Endothelial cell of umbilical vein (primary cell): ENCODE measurements at regions not wholly inside any gene's neighbourhood (a gene's known extent, or its start where the extent isn't known, plus 50 kb on each side); places are given as distances from the start of the nearest gene placed in this dataset.

Experiments used
- BruUV-seq: library from RNA; stranded (reverse); fragments of 400-500 nt; replicated peaks from 2 replicates; lab custom pipeline; 2021; lab: Mats Ljungman, UMichigan
- CTCF ChIA-PET: fragments of 300-600, 350-600 bp; sonication (Branson Sonifier 250); formaldehyde crosslinking; loops from one replicate; lab custom pipeline; 2021; ENCODE audit warnings: antibody characterized with exemption, inconsistent platforms; lab: Charles Lee
- POLR2A ChIA-PET: fragments of 300-600, 350-600 bp; sonication (Branson Sonifier 250); formaldehyde crosslinking; loops from one replicate; lab custom pipeline; 2021; ENCODE audit warnings: antibody characterized with exemption, inconsistent platforms; lab: Charles Lee
- DNase-seq: peaks from one replicate; pipeline ENCODE4 v3.0.0-alpha.2; 2011; ENCODE audit warnings: low read depth, low spot score
- FAIRE-seq: peaks from 2 replicates; lab custom pipeline; 2011; peaks lifted over from hg19 to GRCh38; lab: Jason Lieb, UNC
- H2AFZ ChIP-seq: 2 replicates; pipeline ENCODE4 v1.6.0; 2012; ENCODE audit warnings: low read depth, low read length, control low read depth, inconsistent platforms
- H3K27ac ChIP-seq: 2 replicates; pipeline ENCODE4 v1.5.1; 2011; ENCODE audit warnings: low read depth, mild to moderate bottlenecking, control low read depth, low read length, moderate library complexity; ENCODE audit not compliant: insufficient read depth
- H3K27me3 ChIP-seq, 2 experiments: 2 replicates each; pipeline versions ENCODE4 v1.6.0 to v1.6.1; 2011; ENCODE audit warnings: low read length in 2 of 2, mixed read lengths in 1 of 2; ENCODE audit not compliant: control insufficient read depth in 2 of 2, insufficient read depth in 2 of 2
- H3K36me3 ChIP-seq, 2 experiments: 2 replicates in 1 of 2; 3 replicates in 1 of 2; pipeline ENCODE4 v1.5.1; 2011; ENCODE audit warnings: low read length in 2 of 2, mild to moderate bottlenecking in 1 of 2, moderate library complexity in 1 of 2; ENCODE audit not compliant: control insufficient read depth in 2 of 2, insufficient read depth in 2 of 2; ENCODE audit errors: extremely low read depth in 1 of 2
- H3K4me1 ChIP-seq: 3 replicates; pipeline ENCODE4 v1.5.1; 2011; ENCODE audit warnings: mild to moderate bottlenecking, low read length; ENCODE audit not compliant: control insufficient read depth, insufficient read depth; ENCODE audit errors: extremely low read depth
- H3K4me2 ChIP-seq: 2 replicates; pipeline ENCODE4 v1.6.1; 2011; ENCODE audit warnings: low read length, control low read depth, mixed read lengths; ENCODE audit not compliant: insufficient read depth
- H3K4me3 ChIP-seq, 3 experiments: fragments of 200-600 bp in 1 of 3; sonication (generic), shearing (Covaris generic) in 1 of 3; replicated peaks in 1 of 3; 2 replicates each; pipeline ENCODE4 v1.5.1; 2011 to 2016; ENCODE audit warnings: control low read depth in 3 of 3, low read length in 3 of 3, mild to moderate bottlenecking in 2 of 3, inconsistent platforms in 1 of 3, low read depth in 1 of 3, moderate library complexity in 1 of 3; ENCODE audit not compliant: insufficient read depth in 1 of 3
- H3K79me2 ChIP-seq: 2 replicates; pipeline ENCODE4 v1.6.0; 2012; ENCODE audit warnings: low read length, inconsistent platforms; ENCODE audit not compliant: control insufficient read depth, insufficient read depth
- H3K9ac ChIP-seq: replicated peaks from 2 replicates; pipeline ENCODE3; 2011; ENCODE audit warnings: low read length, control low read depth; ENCODE audit not compliant: insufficient read depth; ENCODE audit errors: extremely low read depth
- H3K9me1 ChIP-seq: replicated peaks from 3 replicates; pipeline ENCODE4 v1.6.0; 2011; ENCODE audit warnings: mild to moderate bottlenecking, low read length; ENCODE audit not compliant: control insufficient read depth, insufficient read depth; ENCODE audit errors: extremely low read depth
- H3K9me3 ChIP-seq: replicated peaks from 2 replicates; pipeline ENCODE4 v1.5.1; 2012; ENCODE audit warnings: low read length, inconsistent platforms; ENCODE audit not compliant: control insufficient read depth, insufficient read depth
- H4K20me1 ChIP-seq: replicated peaks from 2 replicates; pipeline ENCODE3; 2011; ENCODE audit warnings: mild to moderate bottlenecking, low read length; ENCODE audit not compliant: control insufficient read depth, insufficient read depth; ENCODE audit errors: extremely low read depth
- EZH2 ChIP-seq: IDR thresholded peaks from 2 replicates; pipeline ENCODE4 v1.6.1; 2012; ENCODE audit warnings: borderline replicate concordance, low read depth, mild to moderate bottlenecking, moderate library complexity, low read length, inconsistent platforms; ENCODE audit not compliant: severe bottlenecking
- FOS ChIP-seq: IDR thresholded peaks from 2 replicates; pipeline ENCODE4 v1.6.1; 2011; ENCODE audit warnings: mild to moderate bottlenecking, low read length, moderate library complexity, borderline replicate concordance; ENCODE audit not compliant: insufficient read depth
- GATA2 ChIP-seq: IDR thresholded peaks from 2 replicates; pipeline ENCODE4 v1.7.0; 2011; ENCODE audit warnings: low read depth, mild to moderate bottlenecking, moderate library complexity, mixed read lengths, low read length; ENCODE audit not compliant: insufficient read length, insufficient read depth
- JUN ChIP-seq: IDR thresholded peaks from 2 replicates; pipeline ENCODE4 v1.6.1; 2011; ENCODE audit warnings: borderline replicate concordance, low read depth; ENCODE audit not compliant: insufficient read length, insufficient read depth
- MYC ChIP-seq: IDR thresholded peaks from one replicate; pipeline ENCODE4 v1.6.1; 2011; ENCODE audit warnings: mild to moderate bottlenecking, low read depth, low read length
- POLR2A ChIP-seq: IDR thresholded peaks from 2 replicates; pipeline ENCODE4 v1.6.1; 2012; ENCODE audit warnings: low read depth, mild to moderate bottlenecking, control low read depth, low read length
- POLR2AphosphoS5 ChIP-seq: IDR thresholded peaks from 2 replicates; pipeline ENCODE4 v1.6.1; 2012; ENCODE audit warnings: low read depth, mild to moderate bottlenecking, control low read depth, low read length, moderate library complexity; ENCODE audit not compliant: insufficient read depth
- dilution Hi-C: fragments of 300-500 bp; cut with MboI; formaldehyde crosslinking; loops from one replicate; pipeline ENCODE4 v1.15.0; 2019; ENCODE audit warnings: low sequenced_read_pairs; ENCODE audit not compliant: extremely low pct_ligation_motif_present
- intact Hi-C: fragments of 100-400 bp; cut with micrococcal nuclease; formaldehyde crosslinking; loops from one replicate; pipeline ENCODE4 v1.10.0; 2022
- TF ChIP-seq, protein P1 (sequence below): IDR thresholded peaks from 2 replicates; pipeline ENCODE4 v1.6.1; 2011; ENCODE audit not compliant: insufficient read depth, insufficient read length
- TF ChIP-seq, protein P2 (sequence below), 2 donors: IDR thresholded peaks; 1 replicate in 1 of 2; 2 replicates in 1 of 2; pipeline ENCODE4 v1.5.1; 2011; ENCODE audit warnings: low read length in 2 of 2, mild to moderate bottlenecking in 2 of 2, moderate library complexity in 2 of 2, control low read depth in 1 of 2, inconsistent platforms in 1 of 2, low read depth in 1 of 2; ENCODE audit not compliant: insufficient read depth in 1 of 2; ENCODE audit errors: extremely low read depth in 1 of 2

DNA sequence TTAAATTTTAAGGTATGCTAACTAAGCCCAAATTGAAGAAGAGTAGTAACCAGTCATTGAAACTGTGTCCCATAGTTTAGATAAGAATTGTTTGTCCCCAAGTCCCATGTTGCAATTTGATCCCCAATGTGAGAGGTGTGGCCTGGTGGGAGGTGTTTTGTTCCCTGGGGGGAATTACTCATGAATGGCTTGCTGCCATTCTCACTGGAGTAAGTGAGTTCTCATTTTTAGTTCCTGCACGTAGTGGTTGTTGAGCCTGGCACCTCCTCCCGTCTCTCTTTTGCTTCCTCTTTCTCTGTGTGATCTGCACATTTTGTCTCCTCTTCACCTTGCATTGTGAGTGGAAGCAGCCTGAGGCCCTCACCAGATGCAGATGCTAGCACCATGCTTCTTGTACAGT, 1271.0 kb downstream of the NSUN3 start:
- H4K20me1 ChIP-seq, result no peaks in the 10 kb centered on the region

More for the DNA sequence above, 1271.0 kb downstream of the NSUN3 start:
- Histone ChIP-seq H3K27ac (no peak overlapping the region), H3K36me3 (no peaks in the 10 kb centered on the region), H3K79me2 (no peaks in the 10 kb centered on the region), H3K4me3 (no peak overlapping the region), H3K9ac (no peak overlapping the region), H3K27me3 (no peaks in the 10 kb centered on the region), H3K9me3 (peaks cover 4% of the 10 kb centered on the region), H3K9me1 (no peaks in the 10 kb centered on the region), H2AFZ (no peak overlapping the region), H3K4me2 (no peak overlapping the region), H3K4me1 (no peaks in the 10 kb centered on the region)
- no TSS peak for BruUV-seq
- DNase-seq, result no peak
- TF ChIP-seq, protein P1, sequence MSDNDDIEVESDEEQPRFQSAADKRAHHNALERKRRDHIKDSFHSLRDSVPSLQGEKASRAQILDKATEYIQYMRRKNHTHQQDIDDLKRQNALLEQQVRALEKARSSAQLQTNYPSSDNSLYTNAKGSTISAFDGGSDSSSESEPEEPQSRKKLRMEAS, result no peak
- TF ChIP-seq FOS, result no peak
- TF ChIP-seq EZH2, result no peak
- TF ChIP-seq POLR2A, result no peak
- no peak for TF ChIP-seq JUN
- TF ChIP-seq, protein P2, sequence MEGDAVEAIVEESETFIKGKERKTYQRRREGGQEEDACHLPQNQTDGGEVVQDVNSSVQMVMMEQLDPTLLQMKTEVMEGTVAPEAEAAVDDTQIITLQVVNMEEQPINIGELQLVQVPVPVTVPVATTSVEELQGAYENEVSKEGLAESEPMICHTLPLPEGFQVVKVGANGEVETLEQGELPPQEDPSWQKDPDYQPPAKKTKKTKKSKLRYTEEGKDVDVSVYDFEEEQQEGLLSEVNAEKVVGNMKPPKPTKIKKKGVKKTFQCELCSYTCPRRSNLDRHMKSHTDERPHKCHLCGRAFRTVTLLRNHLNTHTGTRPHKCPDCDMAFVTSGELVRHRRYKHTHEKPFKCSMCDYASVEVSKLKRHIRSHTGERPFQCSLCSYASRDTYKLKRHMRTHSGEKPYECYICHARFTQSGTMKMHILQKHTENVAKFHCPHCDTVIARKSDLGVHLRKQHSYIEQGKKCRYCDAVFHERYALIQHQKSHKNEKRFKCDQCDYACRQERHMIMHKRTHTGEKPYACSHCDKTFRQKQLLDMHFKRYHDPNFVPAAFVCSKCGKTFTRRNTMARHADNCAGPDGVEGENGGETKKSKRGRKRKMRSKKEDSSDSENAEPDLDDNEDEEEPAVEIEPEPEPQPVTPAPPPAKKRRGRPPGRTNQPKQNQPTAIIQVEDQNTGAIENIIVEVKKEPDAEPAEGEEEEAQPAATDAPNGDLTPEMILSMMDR (IDR thresholded peaks at IDR 0.05; ENCODE audit: extremely low read depth in 1 of 2, insufficient read depth in 1 of 2, low read depth in 1 of 2, low read length in 2 of 2), result no peak
- TF ChIP-seq GATA2, result no peak
- no peak for TF ChIP-seq MYC
- no peak for TF ChIP-seq POLR2AphosphoS5
- intact Hi-C loops, result no loop called here
- ChIA-PET POLR2A (no interaction called here), CTCF (no interaction called here)
- dilution Hi-C loops, result no loop called here
- FAIRE-seq, result no peak
